HG03558 (cell line): ENCODE measurements at regions not wholly inside any gene's neighbourhood (a gene's known extent, or its start where the extent isn't known, plus 50 kb on each side); places are given as distances from the start of the nearest gene placed in this dataset.
"Not testable (repeated sequence)": the region's sequence is repeated elsewhere in the genome, so short reads cannot be mapped to it uniquely, and the experiment has no call there.

ENCODE experiments used
- ATAC-seq: cut with Tn5 transposase; IDR thresholded peaks from one replicate; pipeline ENCODE4 v1.9.1; 2021; ENCODE audit warnings: moderate number of reproducible peaks; ENCODE audit not compliant: unreplicated experiment; ENCODE audit errors: extremely low read depth

GRCh38 chr6:19692506-19693298 lies 144.5 kb upstream of the ID4 start:
- ATAC-seq: no peak

GRCh38 chr6:19694697-19695096 lies 142.5 kb upstream of the ID4 start:
- ATAC-seq: no peak

GRCh38 chr6:19697744-19698290 lies 139.4 kb upstream of the ID4 start:
- no peak for ATAC-seq

- no peak for ATAC-seq
Measured at GRCh38 chr6:19699932-19700331, 137.2 kb upstream of the ID4 start.

GRCh38 chr6:19705606-19706005 lies 131.6 kb upstream of the ID4 start:
- ATAC-seq: no peak

GRCh38 chr6:19712012-19712688 lies 125.0 kb upstream of the ID4 start:
- no peak for ATAC-seq

- no peak for ATAC-seq
Measured at GRCh38 chr6:19712998-19713397, 124.2 kb upstream of the ID4 start.

GRCh38 chr6:19713411-19713810 lies 123.8 kb upstream of the ID4 start:
- ATAC-seq: no peak

- no peak for ATAC-seq
Measured at GRCh38 chr6:19713984-19714383, 123.2 kb upstream of the ID4 start.

GRCh38 chr6:19714434-19715166 lies 122.6 kb upstream of the ID4 start:
- ATAC-seq: no peak

- no peak for ATAC-seq
Measured at GRCh38 chr6:19715167-19715551, 122.0 kb upstream of the ID4 start.

- ATAC-seq: no peak
Measured at GRCh38 chr6:19719691-19720128, 117.5 kb upstream of the ID4 start.

- ATAC-seq: no peak
Measured at GRCh38 chr6:19721766-19722377, 115.3 kb upstream of the ID4 start.

- no peak for ATAC-seq
Measured at GRCh38 chr6:19722999-19723398, 114.2 kb upstream of the ID4 start.

- no peak for ATAC-seq
Measured at GRCh38 chr6:19723545-19723944, 113.6 kb upstream of the ID4 start.

- not testable (repeated sequence) for ATAC-seq
Measured at GRCh38 chr6:19725436-19725835, 111.7 kb upstream of the ID4 start.

GRCh38 chr6:19731282-19731681 lies 105.9 kb upstream of the ID4 start:
- no peak for ATAC-seq

- no peak for ATAC-seq
Measured at GRCh38 chr6:19734061-19734460, 103.1 kb upstream of the ID4 start.

- no peak for ATAC-seq
Measured at GRCh38 chr6:19734519-19734918, 102.7 kb upstream of the ID4 start.

- no peak for ATAC-seq
Measured at GRCh38 chr6:19736066-19736465, 101.1 kb upstream of the ID4 start.
